ENCODE measurements at regions not wholly inside any gene's neighbourhood (a gene's known extent, or its start where the extent isn't known, plus 50 kb on each side); places are given as distances from the start of the nearest gene placed in this dataset.

GRCh38 chr4:174131901-174132300, 151.6 kb downstream of the FBXO8 start:
- no peak overlapping the region for H3K4me3 ChIP-seq (ENCODE audit: low read length)
- DNase-seq (ENCODE audit: low read depth), result no peak
- TF ChIP-seq CTCF (conservative IDR thresholded peaks at IDR 0.05; ENCODE audit: low read length), result no peak

GRCh38 chr4:174122705-174123104, 160.8 kb downstream of the FBXO8 start:
- no peak overlapping the region for H3K4me3 ChIP-seq (ENCODE audit: low read length)
- no peak for TF ChIP-seq CTCF (conservative IDR thresholded peaks at IDR 0.05; ENCODE audit: low read length)

GRCh38 chr4:174120446-174121295, 162.8 kb downstream of the FBXO8 start:
- TF ChIP-seq CTCF (conservative IDR thresholded peaks at IDR 0.05; ENCODE audit: low read length), result peak; percentile 65
- H3K4me3 ChIP-seq (ENCODE audit: low read length), result peak overlapping the region; percentile 61
- peak; percentile 88 for DNase-seq (ENCODE audit: low read depth)

More at GRCh38 chr4:174122705-174123104, 160.8 kb downstream of the FBXO8 start:
- peak; percentile 44 for DNase-seq (ENCODE audit: low read depth)

GRCh38 chr4:174119830-174120229, 163.6 kb downstream of the FBXO8 start:
- H3K4me3 ChIP-seq (ENCODE audit: low read length), result peak overlapping the region; percentile 61
- DNase-seq (ENCODE audit: low read depth), result no peak
- no peak for TF ChIP-seq CTCF (conservative IDR thresholded peaks at IDR 0.05; ENCODE audit: low read length)

GRCh38 chr4:174119051-174119450, 164.4 kb downstream of the FBXO8 start:
- no peak for TF ChIP-seq CTCF (conservative IDR thresholded peaks at IDR 0.05; ENCODE audit: low read length)
- DNase-seq (ENCODE audit: low read depth), result peak; percentile 75
- no peak overlapping the region for H3K4me3 ChIP-seq (ENCODE audit: low read length)

GRCh38 chr4:174118171-174118570, 165.3 kb downstream of the FBXO8 start:
- H3K4me3 ChIP-seq (ENCODE audit: low read length), result no peak overlapping the region
- no peak for DNase-seq (ENCODE audit: low read depth)
- no peak for TF ChIP-seq CTCF (conservative IDR thresholded peaks at IDR 0.05; ENCODE audit: low read length)

GRCh38 chr4:174117445-174117844, 166.0 kb downstream of the FBXO8 start:
- H3K4me3 ChIP-seq (ENCODE audit: low read length), result no peak overlapping the region
- no peak for DNase-seq (ENCODE audit: low read depth)
- no peak for TF ChIP-seq CTCF (conservative IDR thresholded peaks at IDR 0.05; ENCODE audit: low read length)
